Right lobe of liver (tissue), 4 donors: ENCODE measurements at regions not wholly inside any gene's neighbourhood (a gene's known extent, or its start where the extent isn't known, plus 50 kb on each side); places are given as distances from the start of the nearest gene placed in this dataset.

ENCODE experiments used
- POLR2A ChIP-seq: fragments of 450-650 bp; IDR thresholded peaks from one replicate; pipeline ENCODE4 v1.6.1; 2017; ENCODE audit warnings: antibody characterized with exemption, mild to moderate bottlenecking
- TF ChIP-seq, protein P1 (sequence below), 4 donors: fragments of 200-600 bp in 3 of 4; fragments of 450-650 bp in 1 of 4; IDR thresholded peaks; one replicate each; pipeline versions ENCODE4 v1.5.1 to v1.8.0; 2016 to 2022; ENCODE audit warnings: antibody characterized with exemption in 4 of 4, mild to moderate bottlenecking in 2 of 4
- donor health status: DM: no; HTN: no; CAD: no.
- donor health status: DM: no; HTN: no; CAD: no.
- donor health status: DM: no; HTN: yes; CAD: no.

DNA sequence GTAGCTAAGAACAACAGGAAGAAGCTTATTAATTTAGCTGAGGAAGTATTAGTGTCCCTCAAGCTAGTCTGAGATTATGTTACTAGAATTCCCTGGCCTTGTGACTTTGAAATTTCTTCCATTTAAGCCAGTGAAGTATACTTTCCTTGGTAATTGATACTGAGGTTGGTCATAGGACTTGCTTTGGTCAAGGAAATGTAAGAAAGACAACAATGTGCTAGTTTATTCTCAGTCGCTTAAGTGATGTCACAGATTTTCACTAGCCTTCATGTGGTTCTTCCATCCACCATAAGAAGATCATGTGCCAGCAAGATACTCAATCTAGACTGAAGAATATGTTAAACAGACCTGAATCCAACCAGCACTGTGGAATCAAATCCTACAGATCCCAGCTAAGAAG is 1140.1 kb downstream of the TECRL start:
- TF ChIP-seq, protein P1, sequence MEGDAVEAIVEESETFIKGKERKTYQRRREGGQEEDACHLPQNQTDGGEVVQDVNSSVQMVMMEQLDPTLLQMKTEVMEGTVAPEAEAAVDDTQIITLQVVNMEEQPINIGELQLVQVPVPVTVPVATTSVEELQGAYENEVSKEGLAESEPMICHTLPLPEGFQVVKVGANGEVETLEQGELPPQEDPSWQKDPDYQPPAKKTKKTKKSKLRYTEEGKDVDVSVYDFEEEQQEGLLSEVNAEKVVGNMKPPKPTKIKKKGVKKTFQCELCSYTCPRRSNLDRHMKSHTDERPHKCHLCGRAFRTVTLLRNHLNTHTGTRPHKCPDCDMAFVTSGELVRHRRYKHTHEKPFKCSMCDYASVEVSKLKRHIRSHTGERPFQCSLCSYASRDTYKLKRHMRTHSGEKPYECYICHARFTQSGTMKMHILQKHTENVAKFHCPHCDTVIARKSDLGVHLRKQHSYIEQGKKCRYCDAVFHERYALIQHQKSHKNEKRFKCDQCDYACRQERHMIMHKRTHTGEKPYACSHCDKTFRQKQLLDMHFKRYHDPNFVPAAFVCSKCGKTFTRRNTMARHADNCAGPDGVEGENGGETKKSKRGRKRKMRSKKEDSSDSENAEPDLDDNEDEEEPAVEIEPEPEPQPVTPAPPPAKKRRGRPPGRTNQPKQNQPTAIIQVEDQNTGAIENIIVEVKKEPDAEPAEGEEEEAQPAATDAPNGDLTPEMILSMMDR (IDR thresholded peaks at IDR 0.05): no peak
- TF ChIP-seq POLR2A: no peak
